Left lung (tissue), 4 donors: ENCODE measurements at regions not wholly inside any gene's neighbourhood (a gene's known extent, or its start where the extent isn't known, plus 50 kb on each side); places are given as distances from the start of the nearest gene placed in this dataset.
"Not testable (repeated sequence)": the region's sequence is repeated elsewhere in the genome, so short reads cannot be mapped to it uniquely, and the experiment has no call there.

Experiments used
- ATAC-seq: fragments of 200-7000 bp; cut with Tn5 transposase; one replicate; pipeline ENCODE4 v1.9.1; 2020; ENCODE audit warnings: moderate library complexity
- DNase-seq, 4 donors: peaks; one replicate each; pipeline ENCODE4 v3.0.0-alpha.2; 2013 to 2020
- H3K27ac ChIP-seq, 2 donors: fragments of 200-600 bp; sonication (generic) in 1 of 2; one replicate each; pipeline versions ENCODE4 v1.5.0 to v1.8.0; 2020 to 2021
- H3K27me3 ChIP-seq, 2 donors: fragments of 200-600 bp; sonication (generic) in 1 of 2; one replicate each; pipeline versions ENCODE4 v1.5.0 to v1.8.0; 2020 to 2021
- H3K36me3 ChIP-seq, 2 donors: fragments of 200-600 bp; sonication (generic) in 1 of 2; one replicate each; pipeline versions ENCODE4 v1.5.0 to v1.8.0; 2020 to 2021
- H3K4me1 ChIP-seq, 2 donors: fragments of 200-600 bp; one replicate each; pipeline ENCODE4 v1.8.0; 2021
- H3K4me3 ChIP-seq, 2 donors: fragments of 200-600 bp; sonication (generic) in 1 of 2; one replicate each; pipeline versions ENCODE4 v1.5.0 to v1.8.0; 2020 to 2021; ENCODE audit warnings: mild to moderate bottlenecking in 1 of 2
- H3K9me3 ChIP-seq, 2 donors: fragments of 200-600 bp; sonication (generic) in 1 of 2; one replicate each; pipeline versions ENCODE4 v1.5.0 to v1.8.0; 2020 to 2021
- CTCF ChIP-seq, 2 donors: fragments of 200-600 bp; sonication (generic) in 1 of 2; IDR thresholded peaks; one replicate each; pipeline versions ENCODE4 v1.5.0 to v1.8.0; 2021; ENCODE audit warnings: antibody characterized with exemption in 2 of 2
- intact Hi-C, 2 donors: fragments of 100-400 bp; cut with DNase I; formaldehyde crosslinking; loops; one replicate each; pipeline versions ENCODE4 v1.11.2 to v1.14.2; 2022
- donor health status: DM: no; HTN: yes; CAD: no.
- donor health status: DM: no; HTN: no; CAD: no.

- H3K27ac ChIP-seq: no peak overlapping the region
- DNase-seq (no peak), ATAC-seq (no peak)
- H3K27me3 ChIP-seq: no peaks in the 10 kb centered on the region
- no peak overlapping the region for H3K4me3 ChIP-seq
- no peaks in the 10 kb centered on the region for H3K9me3 ChIP-seq
- no peaks in the 10 kb centered on the region for H3K4me1 ChIP-seq
- no peak for TF ChIP-seq CTCF (IDR thresholded peaks at IDR 0.05)
- no peaks in the 10 kb centered on the region for H3K36me3 ChIP-seq
- intact Hi-C loops: no loop called here
Observed at GRCh38 chr14:82796086-82796485, 1262.4 kb upstream of the SEL1L start.

GRCh38 chr14:82798276-82798675, 1264.6 kb upstream of the SEL1L start:
- intact Hi-C loops: no loop called here
- ATAC-seq (no peak), DNase-seq (no peak)
- no peaks in the 10 kb centered on the region for H3K27me3 ChIP-seq
- no peak overlapping the region for H3K27ac ChIP-seq
- TF ChIP-seq CTCF (IDR thresholded peaks at IDR 0.05): no peak
- no peaks in the 10 kb centered on the region for H3K36me3 ChIP-seq
- H3K4me1 ChIP-seq: no peaks in the 10 kb centered on the region
- no peak overlapping the region for H3K4me3 ChIP-seq
- no peaks in the 10 kb centered on the region for H3K9me3 ChIP-seq

DNA sequence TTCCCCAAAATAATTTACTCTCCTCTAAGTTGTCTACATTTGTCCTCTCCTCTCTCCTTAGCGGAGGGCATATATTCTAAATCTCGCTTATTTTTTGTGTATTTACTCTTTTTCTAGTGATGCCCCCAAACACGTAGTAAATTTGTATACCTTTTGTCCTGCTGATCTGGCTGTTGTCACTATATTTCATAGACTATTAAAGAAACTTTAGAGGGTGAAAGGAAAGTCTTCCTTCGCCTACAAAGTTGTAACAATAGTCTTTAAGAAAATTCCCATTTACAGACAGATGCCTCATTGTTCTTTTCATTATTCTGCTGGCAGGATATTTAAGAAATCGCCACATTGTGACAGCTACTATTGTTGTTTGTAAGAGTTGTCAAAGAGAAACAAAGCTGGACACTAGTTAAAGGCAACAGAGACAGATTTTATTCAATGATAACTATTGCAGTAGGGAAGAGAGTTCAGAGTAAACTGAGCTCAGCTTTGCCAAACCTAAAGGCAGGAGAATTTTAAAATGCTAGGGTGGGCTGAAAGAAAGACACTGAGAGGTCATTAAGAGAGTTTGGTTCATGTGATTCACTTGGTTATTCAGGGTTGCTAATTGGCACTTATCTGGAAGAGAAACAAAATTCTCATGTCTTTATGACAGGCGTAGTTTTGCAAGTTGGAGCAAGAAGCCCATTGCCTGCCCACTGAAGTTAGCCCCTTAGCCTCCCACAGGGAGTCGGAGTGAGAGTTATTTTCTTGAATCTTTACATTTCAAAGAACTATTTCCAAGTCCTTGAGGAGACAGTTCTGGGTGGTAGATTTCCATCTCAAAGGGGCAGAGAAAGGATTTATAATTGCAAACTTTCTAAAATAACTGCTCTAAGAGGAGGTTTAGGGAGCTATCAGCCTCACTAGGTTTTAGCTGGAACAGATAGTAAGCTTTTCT, 1272.5 kb upstream of the SEL1L start:
- DNase-seq (no peak), ATAC-seq (no peak)
- TF ChIP-seq CTCF (IDR thresholded peaks at IDR 0.05): no peak
- Histone ChIP-seq H3K27me3 (no peaks in the 10 kb centered on the region), H3K9me3 (no peaks in the 10 kb centered on the region), H3K4me1 (no peaks in the 10 kb centered on the region), H3K27ac (no peak overlapping the region), H3K36me3 (no peaks in the 10 kb centered on the region), H3K4me3 (no peak overlapping the region)
- intact Hi-C loops: no loop called here

DNA sequence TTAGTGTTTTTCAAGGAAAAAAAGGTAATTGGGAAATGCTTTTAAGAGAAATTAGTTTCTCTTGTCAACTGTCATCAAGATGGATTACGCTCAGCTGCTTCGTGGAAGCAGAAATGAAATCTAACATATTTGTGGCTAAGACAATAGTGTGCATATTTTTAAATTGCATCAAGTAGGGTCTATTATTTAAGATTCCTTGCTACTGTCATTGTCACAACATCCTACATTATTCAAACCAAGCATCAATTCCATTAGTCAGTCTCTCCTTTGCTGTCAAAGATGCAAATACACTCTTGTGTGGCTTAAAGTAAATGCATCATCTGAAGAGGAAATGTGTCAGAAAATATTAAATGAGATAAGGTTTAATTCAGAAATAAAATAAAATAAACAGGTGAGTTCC, 1277.6 kb upstream of the SEL1L start:
- no peak for TF ChIP-seq CTCF (IDR thresholded peaks at IDR 0.05)
- no peak for ATAC-seq
- no peaks in the 10 kb centered on the region for H3K4me1 ChIP-seq
- no peaks in the 10 kb centered on the region for H3K27me3 ChIP-seq
- no peak overlapping the region for H3K4me3 ChIP-seq
- no peak for DNase-seq
- intact Hi-C loops: no loop called here
- no peaks in the 10 kb centered on the region for H3K36me3 ChIP-seq
- H3K9me3 ChIP-seq: peaks cover 0 to 5% of the 10 kb centered on the region in 2 donors
- no peak overlapping the region for H3K27ac ChIP-seq

DNA sequence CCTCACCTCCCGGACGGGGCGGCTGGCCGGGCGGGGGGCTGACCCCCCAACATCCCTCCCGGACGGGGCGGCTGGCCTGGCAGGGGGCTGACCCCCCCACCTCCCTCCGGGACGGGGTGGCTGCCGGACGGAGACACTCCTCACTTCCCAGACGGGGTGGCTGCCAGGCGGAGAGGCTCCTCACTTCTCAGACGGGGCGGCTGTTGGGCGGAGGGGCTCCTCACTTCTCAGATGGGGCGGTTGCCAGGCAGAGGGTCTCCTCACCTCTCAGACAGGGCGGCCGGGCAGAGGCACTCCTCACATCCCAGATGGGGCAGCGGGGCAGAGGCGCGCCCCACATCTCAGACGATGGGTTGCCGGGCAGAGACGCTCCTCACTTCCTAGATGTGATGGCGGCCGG, 1280.7 kb upstream of the SEL1L start:
- H3K27ac ChIP-seq, H3K9me3 ChIP-seq, intact Hi-C loops, ATAC-seq, H3K4me3 ChIP-seq, H3K36me3 ChIP-seq, H3K27me3 ChIP-seq, DNase-seq, H3K4me1 ChIP-seq: not testable (repeated sequence)

DNA sequence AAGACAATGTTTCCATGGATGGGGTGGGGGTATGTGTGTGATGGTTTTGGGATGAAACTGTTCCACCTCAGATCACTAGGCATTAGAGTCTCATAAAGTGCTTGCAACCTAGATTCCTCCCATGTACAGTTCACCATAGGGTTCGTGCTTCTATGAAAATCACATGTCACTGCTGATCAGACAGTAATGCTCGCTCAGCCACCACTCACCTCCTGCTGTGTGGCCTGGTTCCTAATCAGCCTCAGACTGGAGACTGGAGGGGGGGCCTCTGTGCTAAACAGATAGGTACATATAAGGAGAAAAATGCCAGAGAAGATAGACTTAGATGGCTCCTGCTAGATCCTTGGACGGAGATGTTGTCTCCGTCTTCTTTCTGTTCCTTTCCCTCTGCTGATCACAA, 1296.9 kb upstream of the SEL1L start:
- Histone ChIP-seq H3K4me3 (no peak overlapping the region), H3K36me3 (no peaks in the 10 kb centered on the region), H3K9me3 (no peaks in the 10 kb centered on the region), H3K27ac (no peak overlapping the region), H3K4me1 (no peaks in the 10 kb centered on the region), H3K27me3 (no peaks in the 10 kb centered on the region)
- intact Hi-C loops: no loop called here
- no peak for DNase-seq
- no peak for ATAC-seq
- no peak for TF ChIP-seq CTCF (IDR thresholded peaks at IDR 0.05)
